OCI-LY7 (cell line): ENCODE measurements at regions not wholly inside any gene's neighbourhood (a gene's known extent, or its start where the extent isn't known, plus 50 kb on each side); places are given as distances from the start of the nearest gene placed in this dataset.

Experiments used
- CTCF ChIP-seq: fragments of 200-600 bp; sonication (generic); conservative IDR thresholded peaks from 2 replicates; pipeline ENCODE4 v1.5.1; 2014; ENCODE audit warnings: mild to moderate bottlenecking, antibody characterized with exemption, low read length, moderate library complexity, mixed read lengths
- EZH2phosphoT487 ChIP-seq: fragments of 200-600 bp; sonication (generic); IDR thresholded peaks from 2 replicates; pipeline ENCODE4 v1.6.1; 2018; ENCODE audit warnings: low read depth, borderline replicate concordance, mild to moderate bottlenecking, mixed run types, antibody characterized with exemption, low read length, moderate library complexity, mixed read lengths

GRCh38 chr4:182074139-182074538 lies 169.1 kb upstream of the TENM3 start:
- TF ChIP-seq CTCF (no peak), EZH2phosphoT487 (no peak)
